Cerebellar nuclear complex (tissue), 1 donor: ENCODE measurements at regions not wholly inside any gene's neighbourhood (a gene's known extent, or its start where the extent isn't known, plus 50 kb on each side); places are given as distances from the start of the nearest gene placed in this dataset.

Experiments used
- DNase-seq, 2 experiments: peaks; one replicate each; lab custom pipeline; 2025; lab: John Stamatoyannopoulos, UW

GRCh38 chr2:221337957-221338685, 234.0 kb downstream of the EPHA4 start:
- no peak for DNase-seq

- DNase-seq = no peak
These were observed 229.7 kb downstream of the EPHA4 start for GRCh38 chr2:221342388-221342787.

- no peak for DNase-seq
These were observed 228.6 kb downstream of the EPHA4 start for GRCh38 chr2:221343524-221343923.

- no peak for DNase-seq
These were observed 226.6 kb downstream of the EPHA4 start for GRCh38 chr2:221345516-221345915.

- no peak for DNase-seq
These were observed 225.7 kb downstream of the EPHA4 start for GRCh38 chr2:221346411-221346810.

GRCh38 chr2:221347471-221347870, 224.6 kb downstream of the EPHA4 start:
- no peak for DNase-seq

- DNase-seq = no peak
These were observed 221.5 kb downstream of the EPHA4 start for GRCh38 chr2:221350616-221351015.

- no peak for DNase-seq
These were observed 218.9 kb downstream of the EPHA4 start for GRCh38 chr2:221353201-221353600.

- no peak for DNase-seq
These were observed 211.8 kb downstream of the EPHA4 start for GRCh38 chr2:221360312-221360711.

- DNase-seq = no peak
These were observed 211.4 kb downstream of the EPHA4 start for GRCh38 chr2:221360742-221361141.

GRCh38 chr2:221361633-221362032, 210.5 kb downstream of the EPHA4 start:
- no peak for DNase-seq

GRCh38 chr2:221364672-221365071, 207.4 kb downstream of the EPHA4 start:
- DNase-seq = no peak
